Omental fat pad (tissue), 3 donors: ENCODE measurements at regions not wholly inside any gene's neighbourhood (a gene's known extent, or its start where the extent isn't known, plus 50 kb on each side); places are given as distances from the start of the nearest gene placed in this dataset.
"Not testable (repeated sequence)": the region's sequence is repeated elsewhere in the genome, so short reads cannot be mapped to it uniquely, and the experiment has no call there.

Source experiments
- ATAC-seq: fragments of 150-250 bp; one replicate; pipeline ENCODE4 v1.9.1; 2016; ENCODE audit warnings: mild to moderate bottlenecking, moderate library complexity; ENCODE audit not compliant: low FRiP score
- DNase-seq: peaks from one replicate; pipeline ENCODE4 v3.0.0-alpha.2; 2019; ENCODE audit warnings: low spot score
- CTCF ChIP-seq, 3 donors: fragments of 450-650 bp; IDR thresholded peaks; one replicate each; pipeline ENCODE4 v1.5.1; 2016 to 2017; ENCODE audit warnings: antibody characterized with exemption in 3 of 3, mild to moderate bottlenecking in 3 of 3, moderate library complexity in 2 of 3

- DNase-seq (no peak), ATAC-seq (no peak)
- no peak for TF ChIP-seq CTCF (IDR thresholded peaks at IDR 0.05)
These were observed 1831.1 kb downstream of the LRRC4C start for GRCh38 chr11:39628311-39628710.

- ATAC-seq, DNase-seq: not testable (repeated sequence)
These were observed 1839.1 kb downstream of the LRRC4C start for GRCh38 chr11:39620309-39620708.

GRCh38 chr11:39617971-39618370 lies 1841.5 kb downstream of the LRRC4C start:
- DNase-seq, result no peak
- TF ChIP-seq CTCF (IDR thresholded peaks at IDR 0.05), result no peak
- no peak for ATAC-seq

- ATAC-seq (no peak), DNase-seq (no peak)
- TF ChIP-seq CTCF (IDR thresholded peaks at IDR 0.05), result no peak
These were observed 1870.1 kb downstream of the LRRC4C start for GRCh38 chr11:39589391-39589790.

- no peak for ATAC-seq
- no peak for TF ChIP-seq CTCF (IDR thresholded peaks at IDR 0.05)
- no peak for DNase-seq
These were observed 1873.4 kb downstream of the LRRC4C start for GRCh38 chr11:39586036-39586435.

GRCh38 chr11:39571081-39571480 lies 1888.4 kb downstream of the LRRC4C start:
- no peak for TF ChIP-seq CTCF (IDR thresholded peaks at IDR 0.05)
- no peak for DNase-seq
- no peak for ATAC-seq

- DNase-seq (no peak), ATAC-seq (peak; percentile 32)
- no peak for TF ChIP-seq CTCF (IDR thresholded peaks at IDR 0.05)
These were observed 1888.9 kb downstream of the LRRC4C start for GRCh38 chr11:39570526-39570925.

- ATAC-seq (no peak), DNase-seq (no peak)
- no peak for TF ChIP-seq CTCF (IDR thresholded peaks at IDR 0.05)
These were observed 1889.7 kb downstream of the LRRC4C start for GRCh38 chr11:39569789-39570188.
